OCI-LY3 (cell line): ENCODE measurements at regions not wholly inside any gene's neighbourhood (a gene's known extent, or its start where the extent isn't known, plus 50 kb on each side); places are given as distances from the start of the nearest gene placed in this dataset.

Experiments
- EZH2phosphoT487 ChIP-seq: fragments of 200-600 bp; shearing (Covaris generic); IDR thresholded peaks from 2 replicates; pipeline ENCODE4 v1.6.1; 2018; ENCODE audit warnings: antibody characterized with exemption, mixed run types, low read depth
- TF ChIP-seq, protein P1 (sequence below): fragments of 200-600, 300-600 bp; sonication (generic); IDR thresholded peaks from 2 replicates; pipeline ENCODE4 v1.5.1; 2014; ENCODE audit warnings: antibody characterized with exemption, low read length, low read depth

DNA sequence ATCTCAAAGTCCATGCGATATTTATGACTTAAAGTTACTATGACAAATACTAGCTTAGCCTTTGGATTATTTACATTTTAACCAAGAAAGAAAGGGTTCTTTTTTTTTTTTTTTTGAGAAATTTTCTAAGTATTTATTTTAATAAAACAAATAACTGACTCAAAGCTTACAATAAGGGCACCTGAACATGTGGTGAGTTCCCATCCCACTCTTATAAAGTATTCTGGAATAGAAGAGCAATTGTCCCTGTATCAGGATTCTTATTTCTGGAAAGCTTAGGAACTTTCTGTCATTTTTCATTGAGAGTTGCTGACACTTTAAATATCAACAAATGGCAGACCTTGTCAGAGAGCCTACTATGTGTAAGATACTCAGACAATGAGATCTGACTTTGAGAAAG, 686.1 kb upstream of the SOX9 start:
- TF ChIP-seq, protein P1, sequence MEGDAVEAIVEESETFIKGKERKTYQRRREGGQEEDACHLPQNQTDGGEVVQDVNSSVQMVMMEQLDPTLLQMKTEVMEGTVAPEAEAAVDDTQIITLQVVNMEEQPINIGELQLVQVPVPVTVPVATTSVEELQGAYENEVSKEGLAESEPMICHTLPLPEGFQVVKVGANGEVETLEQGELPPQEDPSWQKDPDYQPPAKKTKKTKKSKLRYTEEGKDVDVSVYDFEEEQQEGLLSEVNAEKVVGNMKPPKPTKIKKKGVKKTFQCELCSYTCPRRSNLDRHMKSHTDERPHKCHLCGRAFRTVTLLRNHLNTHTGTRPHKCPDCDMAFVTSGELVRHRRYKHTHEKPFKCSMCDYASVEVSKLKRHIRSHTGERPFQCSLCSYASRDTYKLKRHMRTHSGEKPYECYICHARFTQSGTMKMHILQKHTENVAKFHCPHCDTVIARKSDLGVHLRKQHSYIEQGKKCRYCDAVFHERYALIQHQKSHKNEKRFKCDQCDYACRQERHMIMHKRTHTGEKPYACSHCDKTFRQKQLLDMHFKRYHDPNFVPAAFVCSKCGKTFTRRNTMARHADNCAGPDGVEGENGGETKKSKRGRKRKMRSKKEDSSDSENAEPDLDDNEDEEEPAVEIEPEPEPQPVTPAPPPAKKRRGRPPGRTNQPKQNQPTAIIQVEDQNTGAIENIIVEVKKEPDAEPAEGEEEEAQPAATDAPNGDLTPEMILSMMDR = no peak
- no peak for TF ChIP-seq EZH2phosphoT487
